PC-9 (cell line): ENCODE measurements at regions not wholly inside any gene's neighbourhood (a gene's known extent, or its start where the extent isn't known, plus 50 kb on each side); places are given as distances from the start of the nearest gene placed in this dataset.

Experiments
- BruUV-seq: library from RNA; stranded (reverse); fragments of 400-500 nt; replicated peaks from 2 replicates; lab custom pipeline; 2021; lab: Mats Ljungman, UMichigan
- CTCF ChIA-PET: fragments of 300-600 bp; sonication (Branson Sonifier 250); formaldehyde crosslinking; loops from one replicate; lab custom pipeline; 2022; ENCODE audit warnings: antibody characterized with exemption; lab: Charles Lee
- POLR2A ChIA-PET: fragments of 300-600 bp; sonication (Branson Sonifier 250); formaldehyde crosslinking; loops from one replicate; lab custom pipeline; 2022; ENCODE audit warnings: antibody characterized with exemption; ENCODE audit not compliant: unreplicated experiment; lab: Charles Lee
- DNase-seq, 2 experiments: peaks; one replicate each; pipeline versions ENCODE4 v3.0.0 to v3.0.0-alpha.2; 2015 to 2022; ENCODE audit warnings: mixed read lengths in 1 of 2
- H2AFZ ChIP-seq: fragments of 200-600 bp; sonication (generic); 2 replicates; pipeline ENCODE4 v1.8.1; 2017; ENCODE audit warnings: antibody characterized with exemption
- H3F3A ChIP-seq: fragments of 200-600 bp; sonication (generic); 2 replicates; pipeline ENCODE4 v1.8.1; 2017; ENCODE audit warnings: antibody characterized with exemption, mild to moderate bottlenecking, low read depth; ENCODE audit not compliant: insufficient read depth
- H3K27ac ChIP-seq: fragments of 200-600 bp; sonication (generic); 2 replicates; pipeline ENCODE4 v1.6.1; 2016; ENCODE audit warnings: mixed run types
- H3K27me3 ChIP-seq: fragments of 200-600 bp; sonication (generic); 2 replicates; pipeline ENCODE4 v1.6.1; 2016; ENCODE audit warnings: low read depth, mixed run types; ENCODE audit not compliant: insufficient read depth
- H3K36me3 ChIP-seq: fragments of 200-600 bp; sonication (generic); 2 replicates; pipeline ENCODE4 v1.6.1; 2016; ENCODE audit warnings: low read depth, mixed run types
- H3K4me1 ChIP-seq: fragments of 200-600 bp; sonication (generic); replicated peaks from 2 replicates; pipeline ENCODE4 v1.6.1; 2016; ENCODE audit warnings: mixed run types; ENCODE audit not compliant: insufficient read depth
- H3K4me2 ChIP-seq: fragments of 200-600 bp; sonication (generic); 2 replicates; pipeline ENCODE4 v1.6.1; 2017; ENCODE audit warnings: mixed run types
- H3K4me3 ChIP-seq: fragments of 200-600 bp; sonication (generic); 2 replicates; pipeline ENCODE4 v1.6.1; 2016; ENCODE audit warnings: mixed run types
- H3K79me2 ChIP-seq: fragments of 200-600 bp; sonication (generic); 2 replicates; pipeline ENCODE4 v1.6.1; 2017; ENCODE audit warnings: low read depth, mixed run types
- H3K9me2 ChIP-seq: fragments of 200-600 bp; sonication (generic); 2 replicates; pipeline ENCODE4 v1.8.1; 2017; ENCODE audit warnings: mild to moderate bottlenecking; ENCODE audit not compliant: insufficient read depth
- H3K9me3 ChIP-seq: fragments of 200-600 bp; sonication (generic); 2 replicates; pipeline ENCODE4 v1.8.1; 2016; ENCODE audit warnings: low read depth; ENCODE audit not compliant: insufficient read depth
- H4K20me1 ChIP-seq: fragments of 200-600 bp; sonication (generic); 2 replicates; pipeline ENCODE4 v1.8.1; 2017; ENCODE audit not compliant: insufficient read depth
- EZH2 ChIP-seq: fragments of 200-600 bp; sonication (generic); IDR thresholded peaks from 2 replicates; pipeline ENCODE4 v1.8.0; 2017; ENCODE audit warnings: antibody characterized with exemption, low read depth
- intact Hi-C: fragments of 100-400 bp; cut with micrococcal nuclease; formaldehyde crosslinking; loops from one replicate; pipeline ENCODE4 v1.10.0; 2022; ENCODE audit not compliant: unreplicated experiment
- TF ChIP-seq, protein P1 (sequence below): fragments of 200-600 bp; sonication (generic); conservative IDR thresholded peaks from 2 replicates; pipeline ENCODE4 v1.6.1; 2017; ENCODE audit warnings: mixed run types, antibody characterized with exemption, mild to moderate bottlenecking, moderate library complexity

DNA sequence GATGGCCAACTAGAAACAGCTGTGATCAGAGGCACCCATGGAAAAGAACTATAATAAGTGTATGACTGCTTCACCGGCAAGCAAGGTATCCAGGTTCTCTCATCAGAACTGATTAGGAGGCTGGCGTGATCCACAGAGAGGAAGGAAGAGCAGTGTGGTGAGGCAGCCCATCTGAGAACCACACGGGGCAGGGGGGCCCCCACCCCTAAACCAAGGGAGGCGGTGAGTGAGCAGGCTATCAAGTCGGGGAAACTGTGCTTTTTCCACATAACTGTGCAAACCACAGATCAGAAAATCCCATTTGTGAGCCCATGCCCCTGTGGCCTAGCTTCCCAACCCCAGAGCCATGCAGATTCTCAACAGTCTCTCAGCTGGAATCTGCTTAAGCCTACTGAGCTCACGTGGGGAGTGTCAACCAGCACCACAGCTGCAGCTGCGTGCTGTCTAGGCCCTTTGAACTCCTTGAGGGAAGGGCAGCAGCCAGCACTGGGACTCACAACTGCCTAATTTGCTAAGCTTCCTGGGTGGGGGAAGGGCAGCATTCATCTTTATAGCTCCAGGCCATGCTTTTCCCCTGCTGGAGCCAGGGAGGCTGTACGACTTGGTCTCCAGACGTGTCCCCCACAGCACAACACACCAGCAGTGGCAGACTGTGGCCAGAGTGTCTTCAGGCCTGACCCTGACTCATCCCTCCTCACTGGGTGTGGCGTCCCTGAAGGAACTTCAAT lies 444.4 kb upstream of the ATP2B1 start:
- Histone ChIP-seq H3K9me3 (no peaks in the 10 kb centered on the region), H3K27ac (no peak overlapping the region), H3K36me3 (no peaks in the 10 kb centered on the region), H3K4me2 (no peak overlapping the region), H3K4me1 (no peaks in the 10 kb centered on the region), H2AFZ (no peak overlapping the region), H4K20me1 (no peaks in the 10 kb centered on the region), H3K4me3 (no peak overlapping the region), H3K27me3 (no peaks in the 10 kb centered on the region), H3F3A (no peaks in the 10 kb centered on the region), H3K9me2 (no peaks in the 10 kb centered on the region), H3K79me2 (no peaks in the 10 kb centered on the region)
- POLR2A ChIA-PET = no interaction called here
- no TSS peak for BruUV-seq
- intact Hi-C loops = no loop called here
- TF ChIP-seq EZH2 = no peak
- TF ChIP-seq, protein P1, sequence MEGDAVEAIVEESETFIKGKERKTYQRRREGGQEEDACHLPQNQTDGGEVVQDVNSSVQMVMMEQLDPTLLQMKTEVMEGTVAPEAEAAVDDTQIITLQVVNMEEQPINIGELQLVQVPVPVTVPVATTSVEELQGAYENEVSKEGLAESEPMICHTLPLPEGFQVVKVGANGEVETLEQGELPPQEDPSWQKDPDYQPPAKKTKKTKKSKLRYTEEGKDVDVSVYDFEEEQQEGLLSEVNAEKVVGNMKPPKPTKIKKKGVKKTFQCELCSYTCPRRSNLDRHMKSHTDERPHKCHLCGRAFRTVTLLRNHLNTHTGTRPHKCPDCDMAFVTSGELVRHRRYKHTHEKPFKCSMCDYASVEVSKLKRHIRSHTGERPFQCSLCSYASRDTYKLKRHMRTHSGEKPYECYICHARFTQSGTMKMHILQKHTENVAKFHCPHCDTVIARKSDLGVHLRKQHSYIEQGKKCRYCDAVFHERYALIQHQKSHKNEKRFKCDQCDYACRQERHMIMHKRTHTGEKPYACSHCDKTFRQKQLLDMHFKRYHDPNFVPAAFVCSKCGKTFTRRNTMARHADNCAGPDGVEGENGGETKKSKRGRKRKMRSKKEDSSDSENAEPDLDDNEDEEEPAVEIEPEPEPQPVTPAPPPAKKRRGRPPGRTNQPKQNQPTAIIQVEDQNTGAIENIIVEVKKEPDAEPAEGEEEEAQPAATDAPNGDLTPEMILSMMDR = no peak
- no peak for DNase-seq
- CTCF ChIA-PET = no interaction called here

DNA sequence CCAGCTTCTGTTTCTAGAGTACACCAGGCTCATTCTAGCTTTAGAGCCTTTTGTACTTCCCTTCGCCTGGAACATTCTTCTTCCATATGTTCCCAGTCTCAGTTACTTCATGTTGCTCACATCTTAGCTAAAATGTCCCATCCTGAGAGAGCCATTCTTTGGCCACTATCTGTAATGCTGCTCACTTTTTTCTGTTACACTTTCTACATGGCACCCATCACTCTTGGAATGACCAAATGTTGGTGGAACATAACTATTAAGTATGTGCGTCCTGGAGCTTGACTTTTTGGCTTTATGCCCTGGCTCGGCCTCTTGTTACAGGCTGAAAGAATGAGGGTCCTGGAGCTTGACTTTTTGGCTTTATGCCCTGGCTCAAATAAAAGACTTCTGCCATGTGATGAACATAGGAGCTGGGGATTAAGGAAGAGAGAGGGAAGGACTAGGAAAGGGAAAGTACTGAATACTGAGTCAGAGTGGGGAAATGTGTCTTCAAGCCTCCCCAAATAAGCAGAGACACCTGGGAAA lies 442.9 kb upstream of the ATP2B1 start:
- POLR2A ChIA-PET = no interaction called here
- no peaks in the 10 kb centered on the region for H3K79me2 ChIP-seq
- H3K4me2 ChIP-seq = no peak overlapping the region
- no peak for DNase-seq
- CTCF ChIA-PET = no interaction called here
- no peak overlapping the region for H3K27ac ChIP-seq
- intact Hi-C loops = no loop called here
- TF ChIP-seq, protein P1 = no peak
- no peak for TF ChIP-seq EZH2
- no peaks in the 10 kb centered on the region for H3K27me3 ChIP-seq
- no peaks in the 10 kb centered on the region for H3K9me3 ChIP-seq
- H4K20me1 ChIP-seq = no peaks in the 10 kb centered on the region
- H3K9me2 ChIP-seq = no peaks in the 10 kb centered on the region
- H3K36me3 ChIP-seq = no peaks in the 10 kb centered on the region
- H2AFZ ChIP-seq = no peak overlapping the region
- BruUV-seq = no TSS peak
- H3K4me3 ChIP-seq = no peak overlapping the region
- H3F3A ChIP-seq = no peaks in the 10 kb centered on the region
- no peaks in the 10 kb centered on the region for H3K4me1 ChIP-seq

DNA sequence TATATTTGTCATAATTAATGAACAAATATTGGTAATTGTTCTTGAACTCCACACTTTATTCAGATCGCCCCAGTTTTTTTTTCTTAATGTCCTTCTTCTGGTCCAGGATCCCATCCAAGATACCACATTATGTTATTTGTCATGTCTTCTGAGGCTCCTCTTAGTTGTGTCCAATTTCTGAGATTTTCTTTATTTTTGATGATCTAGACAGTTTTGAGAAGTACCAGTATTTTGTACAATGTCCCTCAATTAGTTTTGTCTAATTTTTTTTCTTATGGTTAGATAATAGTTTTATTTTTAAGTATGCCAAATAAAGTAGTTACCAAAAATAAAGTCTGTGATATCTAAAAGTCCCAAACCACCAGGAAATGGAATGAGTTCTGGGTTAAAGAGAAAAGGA lies 440.8 kb upstream of the ATP2B1 start:
- Histone ChIP-seq H3K36me3 (no peaks in the 10 kb centered on the region), H4K20me1 (no peaks in the 10 kb centered on the region), H3K9me2 (no peaks in the 10 kb centered on the region), H3K79me2 (no peaks in the 10 kb centered on the region), H3K4me3 (no peak overlapping the region), H3K27ac (no peak overlapping the region), H3K9me3 (no peaks in the 10 kb centered on the region), H2AFZ (no peak overlapping the region), H3K4me2 (no peak overlapping the region), H3K4me1 (no peaks in the 10 kb centered on the region), H3F3A (no peaks in the 10 kb centered on the region), H3K27me3 (no peaks in the 10 kb centered on the region)
- POLR2A ChIA-PET = no interaction called here
- intact Hi-C loops = no loop called here
- DNase-seq = no peak
- CTCF ChIA-PET = no interaction called here
- BruUV-seq = no TSS peak
- TF ChIP-seq EZH2 = no peak
- TF ChIP-seq, protein P1 = no peak
